Esophagus squamous epithelium (tissue), 5 donors: ENCODE measurements at regions not wholly inside any gene's neighbourhood (a gene's known extent, or its start where the extent isn't known, plus 50 kb on each side); places are given as distances from the start of the nearest gene placed in this dataset.
"Not testable (repeated sequence)": the region's sequence is repeated elsewhere in the genome, so short reads cannot be mapped to it uniquely, and the experiment has no call there.

Source experiments
- DNase-seq: peaks from one replicate; lab custom pipeline; 2025; lab: John Stamatoyannopoulos, UW
- H3K27ac ChIP-seq, 4 donors: fragments of 200-600 bp; sonication (generic); one replicate each; pipeline ENCODE4 v1.5.1; 2016 to 2019; ENCODE audit warnings: mild to moderate bottlenecking in 1 of 4
- H3K27me3 ChIP-seq, 4 donors: fragments of 200-600 bp; sonication (generic); 1 replicate in 3 of 4; 2 replicates in 1 of 4; pipeline versions ENCODE4 v1.5.1 to v1.6.0; 2017 to 2021; ENCODE audit warnings: antibody characterized with exemption in 1 of 4
- H3K36me3 ChIP-seq, 3 donors: fragments of 200-600 bp; sonication (generic); one replicate each; pipeline ENCODE4 v1.5.1; 2016 to 2019
- H3K4me1 ChIP-seq, 3 donors: fragments of 200-600 bp; sonication (generic); one replicate each; pipeline ENCODE4 v1.5.1; 2017 to 2019
- H3K4me3 ChIP-seq, 4 donors: fragments of 200-600 bp; sonication (generic); 1 replicate in 3 of 4; 2 replicates in 1 of 4; pipeline ENCODE4 v1.5.1; 2016 to 2019; ENCODE audit warnings: mild to moderate bottlenecking in 2 of 4, moderate library complexity in 1 of 4
- H3K9me3 ChIP-seq, 3 donors: fragments of 200-600 bp; sonication (generic); one replicate each; pipeline ENCODE4 v1.5.1; 2016 to 2019
- CTCF ChIP-seq, 6 experiments: fragments of 450-650 bp in 4 of 6; fragments of 200-600 bp in 2 of 6; sonication (generic) in 2 of 6; IDR thresholded peaks; one replicate each; pipeline ENCODE4 v1.5.1; 2016 to 2019; ENCODE audit warnings: antibody characterized with exemption in 6 of 6, mild to moderate bottlenecking in 4 of 6, moderate library complexity in 4 of 6
- POLR2A ChIP-seq, 4 donors: fragments of 450-650 bp; IDR thresholded peaks; one replicate each; pipeline ENCODE4 v1.6.1; 2017; ENCODE audit warnings: antibody characterized with exemption in 4 of 4, mild to moderate bottlenecking in 4 of 4, moderate library complexity in 3 of 4
- WGBS, 2 donors: methylation state at CpG; one replicate each; pipeline ENCODE4 v1.1.5; 2018; 5-methylcytosine and 5-hydroxymethylcytosine counted together
- intact Hi-C: fragments of 100-400 bp; cut with DNase I; formaldehyde crosslinking; loops from one replicate; pipeline ENCODE4 v1.15.0; 2022
- donor health status: DM: yes; HTN: yes; CAD: no.

DNA sequence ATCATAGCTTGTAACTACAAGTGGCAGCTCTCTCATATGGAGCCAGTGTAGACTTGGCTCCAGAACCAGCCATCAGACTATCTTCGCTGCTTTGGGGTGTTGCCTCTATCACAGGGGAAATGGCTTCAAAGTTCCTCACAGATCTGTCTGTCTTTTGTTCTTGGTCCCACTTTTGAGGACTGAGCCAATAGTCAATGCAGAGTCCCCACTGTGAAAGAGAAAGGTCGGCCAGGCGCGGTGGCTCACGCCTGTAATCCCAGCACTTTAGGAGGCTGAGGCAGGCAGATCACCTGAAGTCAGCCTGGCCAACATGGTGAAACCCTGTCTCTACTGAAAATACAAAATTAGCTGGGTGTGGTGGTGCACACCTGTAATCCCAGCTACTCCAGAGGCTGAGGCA lies 86.9 kb upstream of the FZD7 start:
- H3K4me1 ChIP-seq, H3K27ac ChIP-seq, H3K36me3 ChIP-seq, H3K9me3 ChIP-seq, H3K27me3 ChIP-seq, H3K4me3 ChIP-seq, DNase-seq, intact Hi-C loops: not testable (repeated sequence)
- WGBS, 2 donors: 100% methylated on average over 5 of the region's 5 CpGs; no CpG with 5 or more reads in 1 of the 2 donors

- Histone ChIP-seq H3K9me3 (no peaks in the 10 kb centered on the region), H3K4me1 (no peaks in the 10 kb centered on the region), H3K36me3 (no peaks in the 10 kb centered on the region), H3K4me3 (no peak overlapping the region), H3K27ac (no peak overlapping the region), H3K27me3 (peaks cover 0 to 9% (median 0%) of the 10 kb centered on the region in 4 donors)
- DNase-seq: no peak
- intact Hi-C loops: no loop called here
- no peak for TF ChIP-seq POLR2A (IDR thresholded peaks at IDR 0.05)
- no peak for TF ChIP-seq CTCF (IDR thresholded peaks at IDR 0.05)
These were observed 86.4 kb upstream of the FZD7 start for GRCh38 chr2:201947287-201947686.

DNA sequence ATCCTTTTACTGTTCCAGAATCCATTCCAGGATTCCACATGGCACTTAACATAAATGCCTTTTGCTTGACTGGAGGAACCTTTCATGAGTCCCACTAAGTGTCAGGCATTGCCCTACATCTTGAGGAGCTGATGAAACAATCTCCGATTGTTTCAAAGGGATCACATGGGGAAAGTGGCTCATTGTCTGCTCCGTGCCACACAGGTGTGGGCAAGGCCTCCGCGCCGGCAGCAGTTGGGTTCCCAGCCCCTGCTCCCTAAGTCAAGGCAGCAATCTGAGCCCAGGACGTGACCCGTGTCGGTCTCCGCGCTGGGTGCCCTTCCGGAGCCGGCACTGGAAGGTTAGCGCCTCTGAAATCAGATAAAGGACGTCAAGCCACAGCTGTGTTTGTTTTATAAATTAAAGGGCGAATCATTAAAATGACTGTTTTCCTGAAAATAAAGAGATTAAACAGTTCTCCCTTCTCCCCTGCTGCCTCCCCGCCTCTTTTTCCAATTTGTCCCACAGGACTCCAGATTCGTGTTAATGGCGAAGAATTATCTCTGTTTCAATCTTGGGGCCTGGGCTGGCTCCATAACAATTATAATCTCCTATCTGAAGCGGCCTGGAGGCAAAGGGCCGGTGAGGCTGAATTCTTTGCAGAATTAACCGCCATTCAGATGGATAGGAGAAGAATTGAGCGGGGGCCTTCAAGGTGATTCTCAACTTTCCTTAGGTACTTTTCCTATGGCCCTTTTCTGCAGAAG lies 84.3 kb upstream of the FZD7 start:
- intact Hi-C loops: no loop called here
- DNase-seq: no peak
- WGBS, 2 donors: 73 to 78% methylated on average over 15 to 22 of the region's 22 CpGs

DNA sequence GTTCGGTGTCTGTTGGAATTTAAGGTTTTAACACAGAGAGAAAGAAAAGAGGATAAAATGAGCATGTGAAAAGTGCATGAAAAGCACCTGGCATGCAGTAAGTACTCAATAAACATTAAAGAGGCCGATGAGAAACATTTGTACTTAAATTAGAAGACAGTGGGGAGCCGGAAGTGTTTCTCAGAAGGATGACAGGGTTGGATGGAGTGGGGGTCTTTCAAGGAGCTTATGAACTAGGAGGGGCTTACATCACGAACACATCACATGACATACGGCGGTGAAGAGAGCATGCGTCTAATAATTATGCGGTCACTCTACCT lies 83.8 kb upstream of the FZD7 start:
- Histone ChIP-seq H3K27ac (no peak overlapping the region), H3K27me3 (peaks cover 0 to 9% (median 0%) of the 10 kb centered on the region in 4 donors), H3K9me3 (no peaks in the 10 kb centered on the region), H3K4me3 (no peak overlapping the region), H3K36me3 (no peaks in the 10 kb centered on the region), H3K4me1 (no peaks in the 10 kb centered on the region)
- 86 to 87% methylated on average over 8 of the region's 8 CpGs for WGBS, 2 donors
- no peak for TF ChIP-seq CTCF (IDR thresholded peaks at IDR 0.05)
- no peak for TF ChIP-seq POLR2A (IDR thresholded peaks at IDR 0.05)
- intact Hi-C loops: no loop called here
- no peak for DNase-seq

More for the DNA sequence above, 84.3 kb upstream of the FZD7 start:
- Histone ChIP-seq H3K27ac (no peak overlapping the region), H3K36me3 (no peaks in the 10 kb centered on the region), H3K9me3 (no peaks in the 10 kb centered on the region), H3K4me3 (no peak overlapping the region), H3K4me1 (no peaks in the 10 kb centered on the region), H3K27me3 (peaks cover 0 to 9% (median 0%) of the 10 kb centered on the region in 4 donors)
- TF ChIP-seq CTCF (IDR thresholded peaks at IDR 0.05) (no peak), POLR2A (IDR thresholded peaks at IDR 0.05) (no peak)

GRCh38 chr2:201950606-201951005 lies 83.0 kb upstream of the FZD7 start:
- no peak for TF ChIP-seq CTCF (IDR thresholded peaks at IDR 0.05)
- TF ChIP-seq POLR2A (IDR thresholded peaks at IDR 0.05): no peak
- no peak for DNase-seq
- intact Hi-C loops: no loop called here

More at GRCh38 chr2:201950606-201951005, 83.0 kb upstream of the FZD7 start:
- H3K4me3 ChIP-seq: no peak overlapping the region
- 60 to 70% methylated on average over 5 to 6 of the region's 6 CpGs for WGBS, 2 donors
- no peaks in the 10 kb centered on the region for H3K36me3 ChIP-seq
- H3K9me3 ChIP-seq: no peaks in the 10 kb centered on the region
- no peak overlapping the region for H3K27ac ChIP-seq
- peaks cover 0 to 9% (median 0%) of the 10 kb centered on the region in 4 donors for H3K27me3 ChIP-seq
- H3K4me1 ChIP-seq: no peaks in the 10 kb centered on the region
